ENCODE measurements at regions not wholly inside any gene's neighbourhood (a gene's known extent, or its start where the extent isn't known, plus 50 kb on each side); places are given as distances from the start of the nearest gene placed in this dataset.

GRCh38 chr18:55048892-55049291 is 89.6 kb upstream of the CCDC68 start:
- Histone ChIP-seq H3K27ac (ENCODE audit: control insufficient read depth, insufficient read depth, low read length) (no peak overlapping the region), H3K9me3 (ENCODE audit: control insufficient read depth, low read depth, low read length) (no peaks in the 10 kb centered on the region), H4K20me1 (ENCODE audit: control insufficient read depth, extremely low read depth, insufficient read depth, low read length) (no peaks in the 10 kb centered on the region), H3K9me1 (ENCODE audit: control insufficient read depth, extremely low read depth, insufficient read depth, low read length) (no peaks in the 10 kb centered on the region), H3K36me3 (ENCODE audit: control insufficient read depth in 2 of 2, extremely low read depth in 1 of 2, insufficient read depth in 2 of 2, low read length in 2 of 2) (no peaks in the 10 kb centered on the region), H3K9ac (ENCODE audit: control insufficient read depth, extremely low read depth, insufficient read depth, low read length) (no peak overlapping the region), H3K4me1 (ENCODE audit: control insufficient read depth, extremely low read depth, insufficient read depth, low read length) (peaks cover 3% of the 10 kb centered on the region), H3K27me3 (ENCODE audit: control insufficient read depth, extremely low read depth, insufficient read depth, low read length) (no peaks in the 10 kb centered on the region), H2AFZ (ENCODE audit: control insufficient read depth, low read length) (no peak overlapping the region), H3K4me3 (ENCODE audit: control insufficient read depth in 2 of 3, extremely low read depth in 1 of 3, insufficient read depth in 2 of 3, low read depth in 1 of 3, low read length in 3 of 3) (no peak overlapping the region), H3K4me2 (ENCODE audit: control insufficient read depth, extremely low read depth, insufficient read depth, low read depth, low read length) (no peak overlapping the region), H3K79me2 (ENCODE audit: control insufficient read depth, insufficient read depth, low read length) (no peaks in the 10 kb centered on the region)
- no peak for DNase-seq (ENCODE audit: low read depth, low spot score)
- dilution Hi-C loops (cut with MboI; ENCODE audit: extremely low pct_ligation_motif_present, low sequenced_read_pairs): no loop called here
- TF ChIP-seq EZH2 (IDR thresholded peaks at IDR 0.05; ENCODE audit: low read length): no peak
- no peak for FAIRE-seq

GRCh38 chr18:55047546-55047945 is 88.3 kb upstream of the CCDC68 start:
- FAIRE-seq (no peak), DNase-seq (ENCODE audit: low read depth, low spot score) (no peak)
- Histone ChIP-seq H3K79me2 (ENCODE audit: control insufficient read depth, insufficient read depth, low read length) (no peaks in the 10 kb centered on the region), H3K27ac (ENCODE audit: control insufficient read depth, insufficient read depth, low read length) (no peak overlapping the region), H3K4me1 (ENCODE audit: control insufficient read depth, extremely low read depth, insufficient read depth, low read length) (peaks cover 3% of the 10 kb centered on the region), H3K27me3 (ENCODE audit: control insufficient read depth, extremely low read depth, insufficient read depth, low read length) (no peaks in the 10 kb centered on the region), H4K20me1 (ENCODE audit: control insufficient read depth, extremely low read depth, insufficient read depth, low read length) (no peaks in the 10 kb centered on the region), H3K36me3 (ENCODE audit: control insufficient read depth in 2 of 2, extremely low read depth in 1 of 2, insufficient read depth in 2 of 2, low read length in 2 of 2) (no peaks in the 10 kb centered on the region), H3K4me3 (ENCODE audit: control insufficient read depth in 2 of 3, extremely low read depth in 1 of 3, insufficient read depth in 2 of 3, low read depth in 1 of 3, low read length in 3 of 3) (no peak overlapping the region), H3K9ac (ENCODE audit: control insufficient read depth, extremely low read depth, insufficient read depth, low read length) (no peak overlapping the region), H3K9me1 (ENCODE audit: control insufficient read depth, extremely low read depth, insufficient read depth, low read length) (no peaks in the 10 kb centered on the region), H2AFZ (ENCODE audit: control insufficient read depth, low read length) (no peak overlapping the region), H3K9me3 (ENCODE audit: control insufficient read depth, low read depth, low read length) (no peaks in the 10 kb centered on the region), H3K4me2 (ENCODE audit: control insufficient read depth, extremely low read depth, insufficient read depth, low read depth, low read length) (no peak overlapping the region)
- dilution Hi-C loops (cut with MboI; ENCODE audit: extremely low pct_ligation_motif_present, low sequenced_read_pairs): no loop called here
- TF ChIP-seq EZH2 (IDR thresholded peaks at IDR 0.05; ENCODE audit: low read length) (no peak), CTCF (optimal IDR thresholded peaks at IDR 0.05 in 1 of 3, IDR thresholded peaks at IDR 0.05 in 1 of 3, conservative IDR thresholded peaks at IDR 0.05 in 1 of 3; ENCODE audit: extremely low read depth in 1 of 3, insufficient read depth in 2 of 3, low read length in 3 of 3) (no peak)

GRCh38 chr18:55041366-55041765 is 82.1 kb upstream of the CCDC68 start:
- DNase-seq (ENCODE audit: low read depth, low spot score) (no peak), FAIRE-seq (no peak)
- Histone ChIP-seq H3K27me3 (ENCODE audit: control insufficient read depth, extremely low read depth, insufficient read depth, low read length) (peaks cover 3% of the 10 kb centered on the region), H3K27ac (ENCODE audit: control insufficient read depth, insufficient read depth, low read length) (no peak overlapping the region), H3K79me2 (ENCODE audit: control insufficient read depth, insufficient read depth, low read length) (no peaks in the 10 kb centered on the region), H3K9ac (ENCODE audit: control insufficient read depth, extremely low read depth, insufficient read depth, low read length) (no peak overlapping the region), H3K4me1 (ENCODE audit: control insufficient read depth, extremely low read depth, insufficient read depth, low read length) (no peaks in the 10 kb centered on the region), H3K9me1 (ENCODE audit: control insufficient read depth, extremely low read depth, insufficient read depth, low read length) (no peaks in the 10 kb centered on the region), H3K4me3 (ENCODE audit: control insufficient read depth in 2 of 3, extremely low read depth in 1 of 3, insufficient read depth in 2 of 3, low read depth in 1 of 3, low read length in 3 of 3) (no peak overlapping the region), H2AFZ (ENCODE audit: control insufficient read depth, low read length) (no peak overlapping the region), H4K20me1 (ENCODE audit: control insufficient read depth, extremely low read depth, insufficient read depth, low read length) (no peaks in the 10 kb centered on the region), H3K36me3 (ENCODE audit: control insufficient read depth in 2 of 2, extremely low read depth in 1 of 2, insufficient read depth in 2 of 2, low read length in 2 of 2) (no peaks in the 10 kb centered on the region), H3K4me2 (ENCODE audit: control insufficient read depth, extremely low read depth, insufficient read depth, low read depth, low read length) (no peak overlapping the region), H3K9me3 (ENCODE audit: control insufficient read depth, low read depth, low read length) (no peaks in the 10 kb centered on the region)
- dilution Hi-C loops (cut with MboI; ENCODE audit: extremely low pct_ligation_motif_present, low sequenced_read_pairs): no loop called here
- TF ChIP-seq CTCF (optimal IDR thresholded peaks at IDR 0.05 in 1 of 3, IDR thresholded peaks at IDR 0.05 in 1 of 3, conservative IDR thresholded peaks at IDR 0.05 in 1 of 3; ENCODE audit: extremely low read depth in 1 of 3, insufficient read depth in 2 of 3, low read length in 3 of 3): no peak
- no peak for TF ChIP-seq EZH2 (IDR thresholded peaks at IDR 0.05; ENCODE audit: low read length)
